Gastrocnemius medialis (tissue), 4 donors: ENCODE measurements at regions not wholly inside any gene's neighbourhood (a gene's known extent, or its start where the extent isn't known, plus 50 kb on each side); places are given as distances from the start of the nearest gene placed in this dataset.

Experiments
- ATAC-seq, 2 donors: fragments of 150-250 bp; one replicate each; pipeline ENCODE4 v1.9.1; 2016
- DNase-seq, 2 donors: peaks; one replicate each; pipeline ENCODE4 v3.0.0-alpha.2; 2019
- H3K27ac ChIP-seq, 4 donors: fragments of 200-600 bp; sonication (generic); 1 replicate in 1 of 4; 2 replicates in 3 of 4; pipeline ENCODE4 v1.5.1; 2016 to 2018; ENCODE audit warnings: mild to moderate bottlenecking in 2 of 4, moderate library complexity in 1 of 4
- H3K27me3 ChIP-seq, 3 donors: fragments of 200-600 bp; sonication (generic) in 2 of 3; 1 replicate in 1 of 3; 2 replicates in 2 of 3; pipeline versions ENCODE4 v1.5.1 to v1.6.0; 2016 to 2019; ENCODE audit warnings: mild to moderate bottlenecking in 1 of 3, moderate library complexity in 1 of 3
- H3K36me3 ChIP-seq, 2 donors: fragments of 200-600 bp; sonication (generic) in 1 of 2; one replicate each; pipeline ENCODE4 v1.5.1; 2017 to 2018
- H3K4me1 ChIP-seq, 2 donors: fragments of 200-600 bp; sonication (generic) in 1 of 2; one replicate each; pipeline ENCODE4 v1.5.1; 2016 to 2017; ENCODE audit warnings: mild to moderate bottlenecking in 2 of 2
- H3K4me3 ChIP-seq, 4 donors: fragments of 200-600 bp; sonication (generic) in 3 of 4; 1 replicate in 1 of 4; 2 replicates in 3 of 4; pipeline ENCODE4 v1.5.1; 2016 to 2019; ENCODE audit warnings: mild to moderate bottlenecking in 2 of 4
- H3K9me3 ChIP-seq, 3 donors: fragments of 200-600 bp; sonication (generic) in 2 of 3; 1 replicate in 1 of 3; 2 replicates in 2 of 3; pipeline ENCODE4 v1.5.1; 2016 to 2019
- POLR2A ChIP-seq, 2 donors: fragments of 450-650 bp; IDR thresholded peaks; one replicate each; pipeline ENCODE4 v1.6.1; 2017; ENCODE audit warnings: antibody characterized with exemption in 2 of 2, mild to moderate bottlenecking in 2 of 2, moderate library complexity in 2 of 2
- in situ Hi-C, 4 donors: fragments of 200-750 bp; cut with MboI; loops; one replicate each; pipeline versions ENCODE4 v1.15.0 to v1.8.0; 2017; ENCODE audit warnings: low sequenced_read_pairs in 4 of 4
- intact Hi-C: fragments of 100-400 bp; cut with DNase I; formaldehyde crosslinking; loops from one replicate; pipeline ENCODE4 v1.15.1; 2023; ENCODE audit warnings: low total_unique reads
- TF ChIP-seq, protein P1 (sequence below), 5 experiments: fragments of 450-650 bp in 3 of 5; fragments of 200-600 bp in 2 of 5; sonication (generic) in 2 of 5; IDR thresholded peaks in 4 of 5; conservative IDR thresholded peaks in 1 of 5; 1 replicate in 4 of 5; 2 replicates in 1 of 5; pipeline ENCODE4 v1.5.1; 2016 to 2019; ENCODE audit warnings: antibody characterized with exemption in 5 of 5, mild to moderate bottlenecking in 3 of 5, moderate library complexity in 3 of 5

DNA sequence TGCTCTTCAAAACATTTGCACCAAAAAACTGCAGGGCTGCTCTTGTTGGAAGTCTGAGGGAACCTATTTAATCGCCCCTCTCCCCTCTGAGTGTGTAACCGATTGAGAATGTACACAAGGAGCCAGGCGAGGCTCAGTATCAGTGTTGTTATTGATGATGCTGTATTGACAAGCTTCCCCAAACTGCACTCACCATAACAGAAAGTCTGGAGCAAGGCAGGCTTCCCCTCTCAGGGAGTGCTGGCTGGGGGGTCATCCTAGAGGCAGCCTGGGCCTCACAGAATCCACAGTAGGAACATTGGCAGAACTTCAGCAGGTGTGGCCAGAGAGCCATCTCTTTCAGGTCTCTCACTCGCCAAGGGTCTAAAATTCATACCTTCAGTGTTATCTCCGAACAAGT, 58.1 kb upstream of the TUNAR start:
- ATAC-seq, result no peak
- intact Hi-C loops, result no loop called here
- in situ Hi-C loops, result no loop called here
- Histone ChIP-seq H3K4me3 (no peak overlapping the region), H3K27ac (no peak overlapping the region), H3K36me3 (no peaks in the 10 kb centered on the region), H3K9me3 (no peaks in the 10 kb centered on the region), H3K27me3 (peaks cover 0 to 7% (median 0%) of the 10 kb centered on the region in 3 donors), H3K4me1 (no peaks in the 10 kb centered on the region)
- TF ChIP-seq POLR2A (IDR thresholded peaks at IDR 0.05), result no peak
- TF ChIP-seq, protein P1, sequence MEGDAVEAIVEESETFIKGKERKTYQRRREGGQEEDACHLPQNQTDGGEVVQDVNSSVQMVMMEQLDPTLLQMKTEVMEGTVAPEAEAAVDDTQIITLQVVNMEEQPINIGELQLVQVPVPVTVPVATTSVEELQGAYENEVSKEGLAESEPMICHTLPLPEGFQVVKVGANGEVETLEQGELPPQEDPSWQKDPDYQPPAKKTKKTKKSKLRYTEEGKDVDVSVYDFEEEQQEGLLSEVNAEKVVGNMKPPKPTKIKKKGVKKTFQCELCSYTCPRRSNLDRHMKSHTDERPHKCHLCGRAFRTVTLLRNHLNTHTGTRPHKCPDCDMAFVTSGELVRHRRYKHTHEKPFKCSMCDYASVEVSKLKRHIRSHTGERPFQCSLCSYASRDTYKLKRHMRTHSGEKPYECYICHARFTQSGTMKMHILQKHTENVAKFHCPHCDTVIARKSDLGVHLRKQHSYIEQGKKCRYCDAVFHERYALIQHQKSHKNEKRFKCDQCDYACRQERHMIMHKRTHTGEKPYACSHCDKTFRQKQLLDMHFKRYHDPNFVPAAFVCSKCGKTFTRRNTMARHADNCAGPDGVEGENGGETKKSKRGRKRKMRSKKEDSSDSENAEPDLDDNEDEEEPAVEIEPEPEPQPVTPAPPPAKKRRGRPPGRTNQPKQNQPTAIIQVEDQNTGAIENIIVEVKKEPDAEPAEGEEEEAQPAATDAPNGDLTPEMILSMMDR (IDR thresholded peaks at IDR 0.05 in 4 of 5, conservative IDR thresholded peaks at IDR 0.05 in 1 of 5), result no peak
- no peak for DNase-seq

DNA sequence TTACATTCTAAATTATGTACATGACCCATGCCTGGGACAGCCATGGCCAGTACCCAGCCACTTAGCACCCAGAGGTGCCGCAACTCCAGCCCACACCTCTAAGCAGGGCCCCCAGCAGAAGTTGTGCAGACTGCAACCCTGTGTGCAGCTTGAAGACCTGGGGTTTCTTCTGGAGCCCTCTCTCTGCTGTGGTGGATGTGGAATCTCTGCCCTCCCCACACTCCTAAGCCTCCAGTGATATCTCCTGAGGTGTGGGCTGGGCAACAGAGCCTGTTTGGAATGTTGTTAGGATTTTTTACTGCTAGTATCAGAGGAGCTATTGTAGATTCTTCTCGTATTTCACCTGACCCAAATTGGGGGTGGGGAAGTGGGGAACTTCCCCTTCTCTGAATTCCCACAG, 59.4 kb upstream of the TUNAR start:
- DNase-seq, result no peak

DNA sequence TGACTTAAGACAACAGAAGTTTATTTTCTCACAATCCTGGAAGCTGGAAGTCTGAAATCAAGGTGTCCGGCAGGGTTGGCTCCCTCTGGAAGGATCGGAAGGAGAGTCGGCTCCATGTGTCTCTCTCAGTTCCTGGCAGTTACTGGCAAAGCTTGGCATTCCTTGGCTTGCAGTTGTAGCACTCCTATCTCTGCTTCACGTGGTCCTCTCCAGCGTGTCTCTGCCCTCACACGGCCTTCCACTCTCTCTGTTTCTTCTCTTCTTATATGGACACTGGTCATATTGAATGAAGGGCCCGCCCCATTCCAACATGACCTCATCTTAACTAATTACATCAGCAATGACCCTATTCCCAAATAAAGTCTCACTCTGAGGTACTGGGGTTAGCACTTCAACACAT, 60.1 kb upstream of the TUNAR start:
- H3K27me3 ChIP-seq, result peaks cover 0 to 7% (median 0%) of the 10 kb centered on the region in 3 donors
- H3K27ac ChIP-seq, result no peak overlapping the region
- intact Hi-C loops (no loop called here), in situ Hi-C loops (no loop called here)
- H3K9me3 ChIP-seq, result no peaks in the 10 kb centered on the region
- no peaks in the 10 kb centered on the region for H3K36me3 ChIP-seq
- TF ChIP-seq, protein P1 (IDR thresholded peaks at IDR 0.05 in 4 of 5, conservative IDR thresholded peaks at IDR 0.05 in 1 of 5), result no peak
- no peak for TF ChIP-seq POLR2A (IDR thresholded peaks at IDR 0.05)
- DNase-seq (no peak), ATAC-seq (no peak)
- no peak overlapping the region for H3K4me3 ChIP-seq
- no peaks in the 10 kb centered on the region for H3K4me1 ChIP-seq

More for the DNA sequence above, 59.4 kb upstream of the TUNAR start:
- intact Hi-C loops (no loop called here), in situ Hi-C loops (no loop called here)
- no peak for ATAC-seq
- H3K36me3 ChIP-seq, result no peaks in the 10 kb centered on the region
- peaks cover 0 to 7% (median 0%) of the 10 kb centered on the region in 3 donors for H3K27me3 ChIP-seq
- no peak overlapping the region for H3K27ac ChIP-seq
- H3K9me3 ChIP-seq, result no peaks in the 10 kb centered on the region
- no peak overlapping the region for H3K4me3 ChIP-seq
- H3K4me1 ChIP-seq, result no peaks in the 10 kb centered on the region
- TF ChIP-seq POLR2A (IDR thresholded peaks at IDR 0.05), result no peak
- TF ChIP-seq, protein P1 (IDR thresholded peaks at IDR 0.05 in 4 of 5, conservative IDR thresholded peaks at IDR 0.05 in 1 of 5), result no peak

DNA sequence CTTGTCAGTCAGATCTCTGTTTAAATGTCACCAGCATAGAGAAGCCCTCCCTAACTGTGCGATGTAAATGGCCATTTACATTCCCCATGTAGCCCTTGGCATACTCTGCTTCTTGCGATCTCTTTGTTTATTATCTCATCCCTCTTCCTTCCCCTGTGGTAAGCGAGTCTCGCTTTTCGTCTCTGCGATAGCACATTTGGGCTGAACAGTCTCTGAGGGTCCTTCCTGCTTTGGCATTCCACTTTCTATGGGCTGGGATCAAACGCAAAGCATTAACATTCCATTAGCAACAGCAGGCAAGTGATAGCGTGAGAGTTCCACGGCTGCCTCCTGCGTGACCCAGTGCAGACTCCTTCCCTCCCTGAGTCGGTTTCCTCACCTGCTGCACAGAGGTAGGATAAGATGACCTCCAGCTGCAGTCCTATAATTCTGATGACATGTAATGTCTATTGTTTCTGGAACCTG, 61.4 kb upstream of the TUNAR start:
- Histone ChIP-seq H3K4me1 (no peaks in the 10 kb centered on the region), H3K27ac (no peak overlapping the region), H3K4me3 (no peak overlapping the region), H3K9me3 (no peaks in the 10 kb centered on the region), H3K36me3 (no peaks in the 10 kb centered on the region), H3K27me3 (peaks cover 0 to 7% (median 0%) of the 10 kb centered on the region in 3 donors)
- TF ChIP-seq POLR2A (IDR thresholded peaks at IDR 0.05), result no peak
- TF ChIP-seq, protein P1 (IDR thresholded peaks at IDR 0.05 in 4 of 5, conservative IDR thresholded peaks at IDR 0.05 in 1 of 5), result no peak
- DNase-seq, result no peak
- ATAC-seq, result no peak
- in situ Hi-C loops, result no loop called here
- intact Hi-C loops, result no loop called here
